GM03348 (cell line): ENCODE measurements at regions not wholly inside any gene's neighbourhood (a gene's known extent, or its start where the extent isn't known, plus 50 kb on each side); places are given as distances from the start of the nearest gene placed in this dataset.
"Not testable (repeated sequence)": the region's sequence is repeated elsewhere in the genome, so short reads cannot be mapped to it uniquely, and the experiment has no call there.

Source experiments
- DNase-seq: peaks from one replicate; pipeline ENCODE4 v3.0.0; 2012; ENCODE audit warnings: low spot score

DNA sequence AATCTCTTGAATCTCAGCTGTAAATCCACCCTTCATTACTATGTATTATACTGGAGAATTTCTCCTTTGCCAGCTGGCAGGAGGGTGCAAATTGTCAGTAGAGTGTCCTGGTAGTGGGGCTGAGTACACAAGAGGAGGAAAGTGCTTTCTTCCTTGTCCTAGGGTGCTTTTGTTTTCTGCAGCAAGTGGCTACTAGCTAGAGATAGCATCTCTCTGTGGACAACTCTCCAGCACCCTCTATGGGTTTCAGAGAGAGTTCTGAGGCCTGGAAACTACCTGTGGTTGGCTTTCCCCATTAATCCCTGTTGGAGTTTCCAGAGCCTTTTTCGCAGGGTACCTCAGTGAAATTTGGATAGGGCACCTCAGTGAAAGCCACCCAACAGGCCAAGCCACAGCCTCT, 422.5 kb upstream of the RGS17 start:
- DNase-seq, result no peak

DNA sequence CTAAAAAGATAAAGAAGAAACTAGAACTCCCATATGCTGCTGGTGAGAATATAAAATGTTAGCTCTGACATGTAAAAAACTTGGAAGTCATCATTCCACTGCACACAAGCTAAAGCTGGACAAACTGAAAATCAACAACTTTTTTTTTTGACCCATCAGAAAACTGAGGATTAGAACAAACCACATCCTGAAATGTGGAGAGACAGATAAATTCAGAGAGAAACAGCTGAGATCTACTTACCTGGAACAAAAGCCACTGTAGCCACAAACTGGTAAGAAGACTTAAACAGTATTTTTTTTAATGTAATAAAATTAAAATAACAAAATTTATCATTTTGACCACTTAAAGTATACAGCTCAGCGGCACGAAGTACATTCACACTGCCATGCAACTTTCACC, 408.5 kb upstream of the RGS17 start:
- no peak for DNase-seq

DNA sequence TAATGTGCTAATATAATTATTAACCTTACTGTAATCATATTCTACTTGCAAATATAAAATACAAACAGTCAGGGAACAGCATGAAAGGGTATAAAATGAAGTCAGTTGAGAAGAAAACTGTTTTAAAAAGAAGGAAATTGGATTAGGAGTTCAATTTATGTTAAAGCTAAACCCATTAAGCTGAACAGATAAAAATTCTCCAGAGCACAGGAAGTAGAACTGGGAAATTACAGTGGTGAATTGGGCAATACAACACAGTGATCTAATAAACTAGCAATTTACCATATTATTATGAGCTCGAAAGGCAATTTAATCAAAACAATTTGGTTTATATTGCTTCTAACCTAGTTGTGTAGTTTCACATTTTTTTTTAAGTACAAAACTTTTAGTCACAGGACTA, 407.4 kb upstream of the RGS17 start:
- DNase-seq, result no peak

DNA sequence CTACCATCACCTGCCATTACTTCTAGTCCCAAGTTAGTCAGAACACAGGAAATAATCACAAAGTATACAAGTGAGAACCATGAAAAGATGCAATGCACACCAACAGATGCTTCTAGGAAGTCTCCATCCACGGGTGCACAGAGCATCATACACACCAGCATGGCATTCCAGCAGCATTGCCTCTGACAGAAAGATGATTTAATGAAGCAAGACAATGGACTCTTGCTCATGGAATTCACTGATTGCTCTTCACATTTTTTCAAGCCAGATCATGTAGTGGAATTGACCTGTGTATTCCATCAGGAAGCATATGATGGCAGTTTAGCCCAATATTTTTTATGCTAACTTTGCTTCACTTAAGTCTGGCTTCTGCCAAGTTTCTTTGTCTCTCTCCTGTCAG, 406.3 kb upstream of the RGS17 start:
- no peak for DNase-seq

DNA sequence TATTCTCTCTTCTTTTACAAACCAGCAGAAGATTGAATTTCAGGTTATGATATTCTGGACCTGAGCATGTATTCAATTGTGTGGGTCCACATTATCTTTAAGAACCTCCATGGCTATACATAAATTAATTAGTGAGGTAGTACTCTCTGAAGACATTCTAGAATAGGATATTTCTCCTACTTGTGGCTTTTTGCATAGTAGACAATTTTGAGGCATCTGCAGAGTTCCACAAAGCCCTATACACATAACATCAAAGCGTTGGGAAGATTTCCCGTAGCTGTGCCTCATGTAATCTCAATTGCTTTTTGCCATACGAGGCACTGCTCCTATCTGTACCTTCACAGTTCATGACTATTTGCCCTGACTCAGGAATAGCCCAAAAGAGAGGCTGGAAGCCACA, 395.4 kb upstream of the RGS17 start:
- no peak for DNase-seq

DNA sequence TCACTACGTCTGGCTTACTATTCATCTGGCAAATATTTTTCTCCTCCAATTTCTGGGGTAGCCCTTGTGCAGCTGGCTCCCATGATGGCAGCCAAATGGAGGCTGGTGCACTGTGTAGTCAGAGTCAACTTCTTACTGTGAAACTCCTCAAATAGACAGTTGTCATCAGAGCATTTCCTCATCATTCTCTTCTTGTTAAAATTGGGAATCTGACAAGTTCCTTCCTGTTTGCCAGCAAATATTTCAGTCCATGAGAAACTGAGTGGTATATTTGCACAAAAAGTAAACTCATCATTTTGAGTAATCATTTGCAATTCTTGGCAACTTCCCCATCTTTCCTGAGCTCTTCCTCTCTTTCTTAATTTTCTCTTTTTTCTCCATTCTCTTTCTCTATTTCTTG, 394.9 kb upstream of the RGS17 start:
- no peak for DNase-seq

DNA sequence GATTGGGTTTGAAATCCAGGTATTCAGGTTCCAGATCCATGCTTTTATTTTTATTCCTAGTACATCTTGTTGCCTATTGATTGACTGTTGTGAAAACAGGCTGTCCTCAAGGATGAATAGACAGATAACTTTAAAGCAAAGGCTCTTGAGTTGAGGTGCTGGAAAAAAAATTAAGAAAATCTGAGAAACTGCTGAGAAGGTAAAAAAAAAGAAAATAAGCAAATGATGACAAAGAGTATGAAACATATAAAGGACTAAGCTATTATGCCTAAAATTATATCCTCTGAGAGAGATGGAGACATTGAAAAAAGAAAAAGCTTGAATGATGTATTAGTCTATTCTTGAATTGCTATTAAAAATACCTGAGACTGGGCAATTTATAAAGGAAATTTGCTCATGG, 392.3 kb upstream of the RGS17 start:
- DNase-seq, result no peak

DNA sequence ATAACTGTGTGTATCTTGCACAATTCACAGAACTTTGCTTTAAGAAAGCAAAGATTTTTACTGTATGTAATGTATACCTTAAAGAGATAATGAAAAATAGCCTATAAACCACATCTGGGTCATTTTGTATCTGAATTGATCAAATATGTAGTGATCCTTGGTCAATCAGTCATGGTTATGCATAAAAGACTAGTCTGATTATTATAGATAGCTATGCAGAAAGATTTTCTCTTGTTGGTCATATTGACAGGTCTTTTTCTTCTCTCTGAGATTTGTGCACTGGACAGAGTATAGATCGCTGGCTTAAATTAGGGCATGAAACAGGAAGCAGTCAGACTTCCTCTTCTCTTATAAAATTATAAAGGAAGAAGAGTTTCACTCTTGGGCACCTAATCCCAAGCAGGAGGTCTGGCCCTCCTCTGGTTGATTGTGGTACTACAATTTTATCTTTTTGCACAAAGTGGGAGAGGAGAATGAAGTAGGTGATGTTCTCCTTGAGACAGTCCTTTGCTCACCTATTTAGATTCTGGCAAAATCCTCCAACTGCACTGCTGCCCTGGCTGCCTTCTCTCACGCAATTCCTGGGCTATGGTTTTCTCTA, 380.9 kb upstream of the RGS17 start:
- peak; percentile 66 for DNase-seq

DNA sequence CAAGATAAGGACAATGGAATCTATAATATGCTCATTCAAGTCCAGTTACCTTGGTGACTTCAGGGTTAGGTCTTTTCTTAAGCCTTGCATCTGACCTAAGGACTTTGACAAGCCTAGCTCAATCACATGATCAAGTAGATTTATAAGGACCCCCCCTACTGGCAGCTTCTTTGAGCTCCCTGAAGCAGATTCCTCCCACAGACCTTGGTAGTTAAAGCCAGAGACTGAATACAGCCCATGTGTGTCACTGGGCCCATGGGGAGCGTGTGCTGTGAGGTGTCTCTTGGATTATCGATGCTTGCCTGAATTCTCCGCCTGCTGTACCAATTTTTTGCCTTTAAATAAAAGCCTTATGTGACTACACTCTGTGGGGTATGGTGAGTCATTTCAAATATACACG, 372.7 kb upstream of the RGS17 start:
- no peak for DNase-seq

DNA sequence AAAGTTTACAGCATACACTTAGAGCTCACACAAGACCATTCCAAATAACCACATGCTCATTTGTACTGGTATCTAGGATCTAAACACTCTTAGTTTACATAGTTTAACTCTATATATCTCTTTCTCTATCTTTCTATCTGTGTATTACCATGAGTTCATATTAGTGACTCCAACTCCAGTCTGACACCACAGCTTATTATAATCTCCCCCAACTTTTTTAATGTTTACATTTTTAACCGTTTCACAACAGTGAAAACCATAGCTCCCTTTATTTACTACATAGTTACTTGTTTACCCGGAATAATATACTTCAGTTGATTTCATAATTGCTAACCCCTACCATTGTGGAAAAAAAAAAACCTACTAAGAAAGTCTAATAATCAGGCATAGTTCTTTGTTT, 362.4 kb upstream of the RGS17 start:
- DNase-seq, result no peak

DNA sequence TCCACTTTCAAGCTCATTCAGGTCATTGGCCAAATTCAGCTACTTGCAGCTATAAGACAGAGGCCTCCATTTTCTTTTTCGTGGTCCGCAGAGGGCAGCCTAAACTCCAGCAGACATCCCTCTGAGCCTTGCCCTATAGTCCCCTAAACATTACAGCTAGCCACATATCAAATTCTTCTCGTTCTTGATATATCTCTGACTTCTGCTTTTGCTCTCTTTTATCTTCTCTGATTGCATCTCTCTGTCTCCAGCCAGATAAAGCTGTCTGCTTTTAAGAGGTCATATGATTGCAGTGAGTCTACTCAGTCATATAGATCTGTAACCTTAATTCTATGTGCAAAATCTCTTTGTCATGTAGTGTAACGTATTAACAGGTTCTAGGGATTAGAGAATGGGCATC, 358.4 kb upstream of the RGS17 start:
- no peak for DNase-seq

DNA sequence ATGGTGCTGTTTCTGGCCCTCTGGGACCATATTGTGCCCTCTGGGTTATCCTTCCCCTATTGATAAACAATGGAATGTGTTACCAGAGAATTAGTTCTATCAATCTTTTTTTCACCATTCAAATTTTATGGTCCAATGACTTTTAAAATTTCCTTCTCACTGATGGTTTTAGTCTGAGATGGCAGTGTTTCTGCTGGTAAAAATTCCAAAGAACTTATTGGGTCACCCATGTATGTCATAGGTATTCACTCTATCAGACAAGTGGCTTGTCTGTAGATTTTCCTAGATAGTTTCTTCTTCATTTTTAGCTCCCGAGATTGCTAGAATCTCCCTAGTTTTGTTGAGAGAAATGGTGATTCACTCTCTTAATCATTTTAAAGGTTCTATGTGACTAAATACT, 357.2 kb upstream of the RGS17 start:
- no peak for DNase-seq

DNA sequence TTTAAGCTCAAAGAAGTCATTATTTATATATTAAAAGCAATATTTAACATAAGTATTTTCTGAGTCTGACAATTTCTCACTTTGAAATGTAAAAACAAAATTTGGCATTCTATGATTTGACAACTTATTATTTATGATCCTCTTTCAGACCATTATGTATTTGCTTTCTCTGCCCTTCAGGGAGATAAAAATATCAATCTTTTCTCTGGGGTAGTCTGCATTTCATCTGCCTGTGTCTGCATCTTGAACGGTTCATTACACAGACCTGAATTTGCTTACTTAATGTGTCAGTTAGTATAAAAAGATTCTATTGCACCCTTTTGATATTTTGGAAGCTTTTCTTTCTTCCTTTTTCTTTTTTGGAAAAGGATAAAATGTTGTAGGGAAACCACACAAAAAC, 354.0 kb upstream of the RGS17 start:
- no peak for DNase-seq

DNA sequence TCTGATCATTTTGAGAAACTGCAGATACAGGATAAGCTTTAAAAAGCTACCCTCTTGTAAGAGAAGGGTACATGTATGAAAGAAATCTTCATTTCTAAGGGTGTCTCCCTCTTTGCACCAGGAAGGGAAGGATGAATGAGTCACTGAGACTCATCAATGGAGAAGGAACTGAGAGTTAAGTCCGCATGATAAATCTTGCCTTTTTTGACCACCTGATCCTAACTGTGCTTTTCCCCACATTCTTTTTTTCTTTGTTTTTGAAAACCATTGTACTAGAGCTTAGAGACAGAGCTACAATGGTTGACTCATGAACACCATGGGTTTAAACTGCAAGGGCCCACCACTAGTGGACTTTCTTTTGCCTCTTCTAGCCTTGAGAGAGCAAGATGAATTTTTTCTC, 353.0 kb upstream of the RGS17 start:
- DNase-seq, result no peak

DNA sequence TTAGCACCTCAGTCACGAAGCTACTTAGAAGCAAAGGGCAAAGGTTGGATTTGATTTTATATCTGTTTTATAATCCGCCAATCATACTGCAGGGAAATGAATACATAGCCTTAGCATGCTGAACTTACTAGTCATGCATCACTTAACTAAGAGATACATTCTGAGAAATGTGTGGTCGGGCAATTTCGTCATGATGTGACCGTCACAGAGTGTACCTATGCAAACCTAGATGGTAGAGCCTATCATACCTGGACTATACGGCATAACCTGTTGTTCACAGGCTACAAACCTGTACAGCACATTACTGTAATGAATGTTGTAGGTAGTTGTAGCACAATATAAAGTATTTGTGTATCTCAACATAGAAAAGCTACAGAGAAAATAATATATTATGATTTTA, 345.2 kb upstream of the RGS17 start:
- no peak for DNase-seq

DNA sequence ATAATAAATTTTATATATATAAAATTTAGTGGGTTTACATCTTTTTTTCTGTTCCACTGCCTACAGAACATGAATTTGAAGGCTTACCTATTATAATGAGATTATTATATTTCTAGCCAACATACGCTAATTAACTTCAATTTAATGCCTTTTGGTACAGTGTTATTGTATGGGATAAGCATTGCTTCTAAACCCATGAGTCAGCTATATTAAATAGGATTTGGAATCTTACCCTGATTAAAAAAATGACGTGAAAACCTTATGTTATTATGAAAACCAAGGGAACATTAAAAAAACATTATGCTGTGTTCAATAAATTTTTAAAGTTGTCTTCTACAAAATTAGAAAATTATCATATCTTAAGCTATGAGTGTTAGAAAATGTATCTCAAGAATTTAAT, 334.0 kb upstream of the RGS17 start:
- DNase-seq, result no peak

DNA sequence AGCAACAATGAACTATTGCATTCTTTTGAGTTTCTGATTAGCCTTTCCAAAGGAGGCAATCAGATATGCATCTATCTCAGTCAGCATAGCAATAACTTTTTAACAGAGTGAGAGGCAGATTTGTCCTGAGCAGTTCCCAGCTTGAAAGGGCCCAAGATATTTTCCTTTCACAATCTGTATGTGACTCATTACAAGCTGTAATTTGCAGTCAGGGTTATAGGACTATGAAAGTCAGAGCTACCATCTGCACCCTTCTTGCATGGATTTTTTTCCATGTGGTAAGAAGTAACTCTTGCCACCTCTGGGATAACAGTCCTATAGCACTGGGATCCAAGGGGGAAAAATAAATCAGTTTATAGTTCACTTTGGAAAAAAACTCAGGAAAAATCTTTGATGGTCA, 318.2 kb upstream of the RGS17 start:
- DNase-seq, result no peak

DNA sequence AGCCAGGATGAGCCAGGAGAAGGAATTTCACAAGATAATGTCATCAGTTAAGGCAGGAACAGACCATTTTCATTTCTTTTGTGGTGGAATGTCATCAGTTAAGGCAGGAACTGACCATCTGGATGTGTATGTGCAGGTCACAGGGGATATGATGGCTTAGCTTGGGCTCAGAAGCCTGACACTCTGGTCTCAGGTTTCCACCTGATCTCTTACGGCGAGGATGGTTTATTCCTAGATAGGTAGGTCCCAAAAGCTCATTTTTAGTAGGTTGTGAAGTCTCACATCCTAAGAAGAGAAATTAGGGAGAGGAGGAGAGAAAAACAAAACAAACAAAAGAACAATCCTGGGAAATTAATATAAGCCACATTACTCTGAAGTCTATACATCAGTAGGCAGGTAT, 311.7 kb upstream of the RGS17 start:
- DNase-seq, result not testable (repeated sequence)

DNA sequence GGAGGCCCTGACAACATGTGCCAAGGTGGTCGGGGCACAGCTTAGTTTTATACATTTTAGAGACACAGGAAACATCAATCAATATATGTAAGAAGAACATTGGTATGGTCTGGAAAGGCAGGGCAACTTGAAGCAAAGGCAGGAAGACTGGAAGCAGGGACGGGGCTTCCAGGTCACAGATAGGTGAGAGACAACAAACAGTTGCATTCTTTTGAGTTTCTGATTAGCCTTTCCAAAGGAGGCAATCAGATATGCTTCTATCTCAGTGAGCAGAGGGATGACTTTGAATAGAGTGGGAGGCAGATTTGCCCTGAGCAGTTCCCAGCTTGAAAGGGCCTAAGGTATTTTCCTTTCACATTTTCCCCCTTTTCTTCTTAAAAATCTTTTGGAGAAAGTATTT, 311.0 kb upstream of the RGS17 start:
- DNase-seq, result no peak

DNA sequence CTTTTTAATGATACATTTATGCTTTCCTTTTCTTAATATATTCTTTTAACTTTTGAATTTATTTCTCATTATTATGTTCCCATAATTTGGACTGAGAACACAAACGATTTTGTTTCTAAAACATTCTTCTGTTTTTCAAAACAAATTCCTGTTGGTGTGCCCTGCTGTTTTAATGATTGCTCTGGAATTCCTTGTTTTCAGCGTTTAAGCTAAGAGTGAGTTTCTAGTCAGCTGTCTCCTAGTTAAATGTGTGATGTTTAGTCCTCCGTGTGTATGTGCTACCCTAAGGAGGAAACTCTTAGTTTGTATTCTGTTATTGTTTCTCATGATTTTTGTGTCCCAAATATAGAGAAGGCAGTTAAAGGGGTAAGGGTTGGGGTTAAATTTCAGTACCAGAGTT, 306.1 kb upstream of the RGS17 start:
- no peak for DNase-seq

DNA sequence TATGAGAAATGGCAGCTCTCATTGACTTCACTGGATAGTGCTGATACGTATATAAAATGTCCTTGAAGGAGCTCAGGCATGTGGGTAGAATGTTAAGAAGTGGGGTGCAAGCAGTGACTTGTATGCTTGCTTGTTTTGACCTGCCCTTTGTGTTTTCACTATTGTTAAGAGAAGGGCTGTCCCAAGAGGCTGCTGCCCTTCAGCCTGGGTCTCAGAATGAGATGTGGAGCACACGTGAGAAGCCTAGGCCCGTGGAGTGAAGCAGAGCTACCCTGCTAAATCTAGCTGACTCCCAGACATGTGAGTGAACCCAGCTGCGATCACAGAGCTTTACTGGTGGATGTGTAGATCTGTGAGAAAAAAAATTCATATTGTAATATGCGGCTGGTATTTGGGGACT, 305.3 kb upstream of the RGS17 start:
- DNase-seq, result no peak

DNA sequence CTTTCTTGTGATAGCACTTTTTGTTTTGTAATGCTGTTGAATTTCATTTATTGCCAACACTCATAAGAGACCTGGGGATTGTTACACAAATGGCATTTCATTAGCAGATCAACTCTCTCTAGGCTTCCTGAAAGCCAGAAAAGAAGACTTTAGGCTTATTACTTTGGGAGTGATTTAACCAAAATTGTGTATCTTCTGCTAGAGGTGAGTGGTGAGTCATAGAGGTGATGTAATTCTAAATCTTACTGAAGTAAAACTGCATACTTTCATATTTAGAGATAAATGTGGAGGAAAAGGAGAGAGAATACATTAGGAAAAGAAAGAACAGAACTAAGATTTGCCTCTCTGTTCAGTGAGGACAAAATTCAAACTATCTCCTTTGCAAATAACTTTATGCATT, 304.7 kb upstream of the RGS17 start:
- no peak for DNase-seq

DNA sequence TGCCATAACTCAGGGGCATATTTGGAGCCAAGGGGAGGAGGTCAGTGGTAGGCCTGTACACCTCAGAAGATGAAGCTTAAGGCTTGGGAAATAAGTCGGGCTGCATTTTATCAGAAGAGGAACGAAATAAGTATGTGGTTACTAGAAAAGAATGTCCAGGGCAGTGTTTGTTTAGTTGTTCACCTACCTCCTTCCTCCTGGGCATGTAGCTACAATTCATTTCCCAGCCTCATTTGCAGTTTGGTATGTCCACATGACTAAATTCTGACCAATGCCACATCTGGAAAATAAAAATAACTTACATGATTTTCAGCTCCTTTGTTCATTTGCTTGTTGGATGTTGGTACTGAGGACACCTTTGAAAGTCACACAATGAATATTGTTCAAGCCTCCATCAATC, 294.5 kb upstream of the RGS17 start:
- DNase-seq, result no peak

DNA sequence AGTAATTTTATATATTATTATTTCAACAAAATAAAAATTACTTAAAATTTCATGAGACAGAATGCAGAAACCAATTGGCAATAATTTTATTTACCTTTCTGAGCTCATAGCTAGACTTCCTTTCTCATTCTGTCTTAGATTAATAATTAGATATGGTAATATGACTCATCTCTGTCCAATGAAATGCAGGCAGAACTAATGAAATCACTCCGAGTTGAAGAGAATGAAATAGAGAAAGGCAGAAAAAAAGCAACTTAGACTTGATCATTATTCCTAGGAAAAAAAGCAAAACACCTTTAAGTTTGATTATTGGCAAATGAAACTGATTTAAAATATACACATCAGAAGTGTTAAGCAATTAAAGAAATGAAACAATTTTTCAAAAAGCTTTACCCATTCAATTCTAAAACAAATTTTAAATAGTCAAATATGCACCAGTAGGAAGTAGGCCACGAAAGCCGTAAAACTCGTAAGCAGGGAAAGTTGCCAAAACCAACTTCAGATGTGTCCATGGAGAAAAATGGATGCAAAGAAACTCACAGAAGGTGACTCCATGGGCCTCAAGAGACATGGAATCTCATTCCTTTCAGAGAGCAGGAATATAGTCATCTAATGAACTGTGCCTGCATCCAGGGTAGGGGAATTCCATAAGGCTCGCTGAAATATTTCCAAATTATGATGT, 293.8 kb upstream of the RGS17 start:
- DNase-seq, result no peak

DNA sequence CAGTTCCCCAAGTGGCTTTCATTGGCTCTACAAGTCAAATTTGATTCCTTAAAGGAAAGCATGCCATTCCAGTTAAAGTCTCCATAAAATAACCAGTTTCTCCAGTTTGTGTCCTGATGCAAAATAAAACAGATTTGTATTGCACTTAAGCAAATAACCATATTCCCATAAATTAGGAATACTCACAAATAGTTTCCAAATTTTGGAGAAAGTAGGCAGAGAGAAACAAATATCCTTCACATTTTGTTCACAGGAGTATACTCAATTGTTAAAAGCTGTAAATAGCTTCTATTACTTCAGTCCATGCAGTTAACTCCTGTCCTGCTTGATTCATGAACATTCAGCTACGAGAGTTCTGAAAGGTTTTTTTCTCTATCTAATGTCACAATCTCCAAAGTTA, 281.4 kb upstream of the RGS17 start:
- no peak for DNase-seq
